ENCODE measurements at regions not wholly inside any gene's neighbourhood (a gene's known extent, or its start where the extent isn't known, plus 50 kb on each side); places are given as distances from the start of the nearest gene placed in this dataset.

- TF ChIP-seq CTCF (IDR thresholded peaks at IDR 0.05) (no peak), POLR2A (IDR thresholded peaks at IDR 0.05) (no peak)
These were observed 109.6 kb upstream of the SLCO6A1 start for GRCh38 chr5:102608414-102608813.

Measured in body of pancreas (tissue), 4 donors.